Calu3 (cell line): ENCODE measurements at regions not wholly inside any gene's neighbourhood (a gene's known extent, or its start where the extent isn't known, plus 50 kb on each side); places are given as distances from the start of the nearest gene placed in this dataset.

Experiments
- BruUV-seq: library from RNA; stranded (reverse); fragments of 400-500 nt; replicated peaks from 2 replicates; lab custom pipeline; 2021; lab: Mats Ljungman, UMichigan
- CTCF ChIA-PET: fragments of 300-600 bp; sonication (Branson Sonifier 250); formaldehyde crosslinking; loops from one replicate; lab custom pipeline; 2022; ENCODE audit warnings: antibody characterized with exemption; lab: Charles Lee
- DNase-seq: peaks from one replicate; pipeline ENCODE4 v3.0.0; 2022
- H3K27ac Mint-ChIP-seq: one replicate; pipeline ENCODE4 v1.8.0; 2022; ENCODE audit warnings: mixed read lengths; ENCODE audit not compliant: unreplicated experiment
- H3K27me3 Mint-ChIP-seq: one replicate; pipeline ENCODE4 v1.8.0; 2022; ENCODE audit warnings: mixed read lengths; ENCODE audit not compliant: unreplicated experiment
- H3K36me3 Mint-ChIP-seq: one replicate; pipeline ENCODE4 v1.8.0; 2022; ENCODE audit warnings: mild to moderate bottlenecking, moderate library complexity, mixed read lengths; ENCODE audit not compliant: insufficient read depth, unreplicated experiment
- H3K4me1 Mint-ChIP-seq: one replicate; pipeline ENCODE4 v1.8.0; 2022; ENCODE audit warnings: mild to moderate bottlenecking, low read depth, mixed read lengths; ENCODE audit not compliant: unreplicated experiment
- H3K4me3 Mint-ChIP-seq: one replicate; pipeline ENCODE4 v1.8.0; 2022; ENCODE audit warnings: mild to moderate bottlenecking, low read depth, moderate library complexity, mixed read lengths; ENCODE audit not compliant: unreplicated experiment
- H3K9me3 Mint-ChIP-seq: one replicate; pipeline ENCODE4 v1.8.0; 2022; ENCODE audit warnings: low read depth, mixed read lengths; ENCODE audit not compliant: unreplicated experiment
- intact Hi-C: fragments of 100-400 bp; cut with micrococcal nuclease; formaldehyde crosslinking; loops from one replicate; pipeline ENCODE4 v1.10.0; 2022; ENCODE audit not compliant: unreplicated experiment
- TF ChIP-seq, protein P1 (sequence below): fragments of 200-600 bp; IDR thresholded peaks from one replicate; pipeline ENCODE4 v1.8.0; 2022; ENCODE audit warnings: antibody characterized with exemption; ENCODE audit not compliant: unreplicated experiment

DNA sequence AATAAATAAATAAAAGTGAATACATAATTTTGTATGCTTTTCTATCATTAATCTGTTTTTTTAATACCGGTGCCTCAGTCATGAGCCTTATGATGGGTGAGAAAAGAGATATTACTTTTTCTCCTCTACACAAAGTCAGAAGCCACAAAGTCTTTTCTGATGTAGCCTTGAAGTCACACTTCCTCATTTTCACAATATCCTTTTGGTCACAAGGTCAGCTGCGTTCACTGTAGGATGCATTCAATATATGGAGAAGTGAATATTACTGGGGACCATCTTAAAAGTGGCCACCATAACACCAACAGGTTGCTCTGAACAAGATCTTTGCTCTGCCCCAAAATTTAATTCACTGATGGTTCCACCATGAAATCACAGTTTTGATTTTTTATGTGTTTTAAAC is 83.3 kb upstream of the TNR start:
- peaks cover 13% of the 10 kb centered on the region for H3K27me3 Mint-ChIP-seq
- TF ChIP-seq, protein P1, sequence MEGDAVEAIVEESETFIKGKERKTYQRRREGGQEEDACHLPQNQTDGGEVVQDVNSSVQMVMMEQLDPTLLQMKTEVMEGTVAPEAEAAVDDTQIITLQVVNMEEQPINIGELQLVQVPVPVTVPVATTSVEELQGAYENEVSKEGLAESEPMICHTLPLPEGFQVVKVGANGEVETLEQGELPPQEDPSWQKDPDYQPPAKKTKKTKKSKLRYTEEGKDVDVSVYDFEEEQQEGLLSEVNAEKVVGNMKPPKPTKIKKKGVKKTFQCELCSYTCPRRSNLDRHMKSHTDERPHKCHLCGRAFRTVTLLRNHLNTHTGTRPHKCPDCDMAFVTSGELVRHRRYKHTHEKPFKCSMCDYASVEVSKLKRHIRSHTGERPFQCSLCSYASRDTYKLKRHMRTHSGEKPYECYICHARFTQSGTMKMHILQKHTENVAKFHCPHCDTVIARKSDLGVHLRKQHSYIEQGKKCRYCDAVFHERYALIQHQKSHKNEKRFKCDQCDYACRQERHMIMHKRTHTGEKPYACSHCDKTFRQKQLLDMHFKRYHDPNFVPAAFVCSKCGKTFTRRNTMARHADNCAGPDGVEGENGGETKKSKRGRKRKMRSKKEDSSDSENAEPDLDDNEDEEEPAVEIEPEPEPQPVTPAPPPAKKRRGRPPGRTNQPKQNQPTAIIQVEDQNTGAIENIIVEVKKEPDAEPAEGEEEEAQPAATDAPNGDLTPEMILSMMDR: no peak
- intact Hi-C loops: no loop called here
- no peaks in the 10 kb centered on the region for H3K4me1 Mint-ChIP-seq
- DNase-seq: no peak
- peaks cover 2% of the 10 kb centered on the region for H3K9me3 Mint-ChIP-seq
- CTCF ChIA-PET: no interaction called here
- no TSS peak for BruUV-seq
- no peaks in the 10 kb centered on the region for H3K36me3 Mint-ChIP-seq
- no peak overlapping the region for H3K4me3 Mint-ChIP-seq
- no peak overlapping the region for H3K27ac Mint-ChIP-seq

DNA sequence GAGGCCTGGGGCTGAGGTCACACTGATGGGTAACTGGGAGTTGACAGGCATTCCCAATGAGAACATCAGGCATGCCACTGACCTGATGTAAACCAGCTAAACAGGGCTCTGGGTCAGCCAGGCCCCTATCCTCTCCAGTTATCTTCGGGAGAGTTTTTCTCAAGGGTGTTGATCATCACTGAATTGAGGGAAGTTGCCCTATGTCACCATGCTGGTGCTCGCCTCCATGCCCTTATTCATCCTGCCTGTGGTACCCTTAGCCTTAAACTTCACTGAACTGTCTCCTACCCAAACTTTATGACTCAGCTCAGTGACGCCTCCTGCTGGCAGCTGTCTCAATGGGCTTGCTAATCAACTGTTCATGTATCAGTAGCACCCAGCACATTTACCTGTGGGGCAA is 80.7 kb upstream of the TNR start:
- DNase-seq: no peak
- intact Hi-C loops: no loop called here
- Mint-ChIP-seq H3K4me1 (no peaks in the 10 kb centered on the region), H3K27ac (no peak overlapping the region), H3K9me3 (peaks cover 6% of the 10 kb centered on the region), H3K27me3 (peaks cover 13% of the 10 kb centered on the region), H3K4me3 (no peak overlapping the region), H3K36me3 (no peaks in the 10 kb centered on the region)
- BruUV-seq: no TSS peak
- TF ChIP-seq, protein P1: no peak
- CTCF ChIA-PET: no interaction called here

DNA sequence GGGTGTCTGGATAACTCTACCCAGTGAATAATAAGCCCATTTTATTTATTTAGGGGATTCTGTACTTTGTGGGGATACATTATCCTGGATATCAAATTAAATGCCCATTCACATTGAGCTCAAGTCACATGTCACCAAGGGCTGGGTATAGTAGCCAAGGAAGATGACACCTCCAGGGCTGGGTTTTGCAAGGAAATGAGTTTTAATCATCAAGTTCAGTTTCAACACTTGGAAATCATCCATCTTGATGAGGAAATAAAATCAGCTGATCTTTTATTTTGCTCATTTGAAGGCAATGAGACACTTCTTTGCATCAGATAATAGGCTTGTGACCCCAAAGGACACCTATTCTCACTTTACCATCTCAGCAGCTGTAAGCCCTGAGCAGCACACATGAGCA is 80.0 kb upstream of the TNR start:
- Mint-ChIP-seq H3K27me3 (peaks cover 13% of the 10 kb centered on the region), H3K4me1 (no peaks in the 10 kb centered on the region), H3K27ac (no peak overlapping the region), H3K36me3 (no peaks in the 10 kb centered on the region), H3K4me3 (no peak overlapping the region), H3K9me3 (peaks cover 5% of the 10 kb centered on the region)
- intact Hi-C loops: no loop called here
- CTCF ChIA-PET: interaction anchor here (0.6 kb wide), 1 partner anchor 1911 kb away, joined by 6 read pairs; no protein-coding TSS in a partner anchor
- DNase-seq: no peak
- BruUV-seq: no TSS peak
- TF ChIP-seq, protein P1: no peak

DNA sequence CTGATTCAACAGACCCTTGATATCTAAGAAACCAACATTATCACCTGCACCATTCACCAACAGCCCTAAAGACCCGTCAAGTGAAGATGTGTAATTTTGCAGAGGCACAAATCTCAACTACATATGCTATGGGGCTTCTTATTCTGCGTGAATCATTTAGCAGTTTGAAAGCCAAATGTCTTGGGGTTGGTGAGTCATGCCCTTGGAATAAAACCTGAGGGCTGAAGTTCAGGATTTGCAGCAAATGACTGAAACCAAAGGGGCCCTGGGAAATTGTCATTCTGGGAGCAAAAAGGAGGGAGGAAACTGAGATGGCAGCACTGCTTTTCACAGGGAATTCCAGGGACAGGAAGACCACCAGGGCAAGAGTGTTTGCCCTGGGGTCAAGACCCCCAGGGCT is 79.2 kb upstream of the TNR start:
- no peak overlapping the region for H3K27ac Mint-ChIP-seq
- no peaks in the 10 kb centered on the region for H3K36me3 Mint-ChIP-seq
- peaks cover 13% of the 10 kb centered on the region for H3K27me3 Mint-ChIP-seq
- BruUV-seq: no TSS peak
- no peaks in the 10 kb centered on the region for H3K4me1 Mint-ChIP-seq
- TF ChIP-seq, protein P1: no peak
- no peak overlapping the region for H3K4me3 Mint-ChIP-seq
- intact Hi-C loops: no loop called here
- peaks cover 5% of the 10 kb centered on the region for H3K9me3 Mint-ChIP-seq
- CTCF ChIA-PET: no interaction called here
- DNase-seq: no peak
